GM20000 (cell line): ENCODE measurements at regions not wholly inside any gene's neighbourhood (a gene's known extent, or its start where the extent isn't known, plus 50 kb on each side); places are given as distances from the start of the nearest gene placed in this dataset.
"Not testable (repeated sequence)": the region's sequence is repeated elsewhere in the genome, so short reads cannot be mapped to it uniquely, and the experiment has no call there.

Source experiments
- DNase-seq: peaks from one replicate; pipeline ENCODE4 v3.0.0; 2012; ENCODE audit warnings: low spot score
- CTCF ChIP-seq: IDR thresholded peaks from 2 replicates; pipeline ENCODE4 v1.5.1; 2012; ENCODE audit warnings: mild to moderate bottlenecking, control low read depth; ENCODE audit errors: extremely low read depth, missing control alignments

DNA sequence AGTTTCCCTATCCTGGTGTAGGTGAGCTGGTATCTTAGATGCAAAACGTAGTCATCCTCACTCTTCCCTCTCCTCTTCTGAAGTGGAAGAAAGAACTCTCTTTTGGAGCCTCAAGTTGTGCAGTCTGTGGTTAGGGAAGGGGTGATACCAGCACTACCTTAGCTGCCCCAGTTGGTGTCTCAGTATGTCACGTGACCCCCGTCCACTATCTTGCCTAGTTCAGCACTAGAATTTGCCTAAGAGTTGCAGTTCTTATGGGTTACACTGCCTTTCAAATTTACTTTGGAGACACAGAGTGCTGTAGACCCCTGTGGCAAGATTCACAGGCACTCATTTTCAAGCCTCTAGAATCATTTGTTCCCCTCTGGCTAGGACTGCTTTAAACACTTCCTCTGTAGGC lies 322.8 kb upstream of the EDA2R start:
- no peak for TF ChIP-seq CTCF
- DNase-seq = no peak

DNA sequence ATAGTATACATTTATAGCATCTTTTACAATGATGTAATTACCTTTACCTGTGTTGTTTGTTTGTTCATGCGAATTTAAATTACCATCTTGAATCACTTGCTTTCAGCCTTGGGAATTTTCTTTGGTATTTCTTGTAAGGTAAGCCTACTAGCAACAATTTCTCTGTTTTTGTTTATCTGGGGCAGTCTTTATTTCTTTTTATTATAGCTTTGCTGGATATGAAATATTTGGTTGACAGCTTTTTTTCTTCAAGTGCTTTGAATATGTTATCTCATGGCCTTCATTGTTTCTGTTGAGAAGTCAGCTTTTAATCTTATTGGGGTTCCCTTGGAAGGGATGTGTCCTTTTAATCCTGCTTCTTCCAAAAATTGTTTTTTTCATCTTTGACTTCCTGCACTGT lies 292.8 kb upstream of the EDA2R start:
- TF ChIP-seq CTCF = no peak
- DNase-seq = no peak

DNA sequence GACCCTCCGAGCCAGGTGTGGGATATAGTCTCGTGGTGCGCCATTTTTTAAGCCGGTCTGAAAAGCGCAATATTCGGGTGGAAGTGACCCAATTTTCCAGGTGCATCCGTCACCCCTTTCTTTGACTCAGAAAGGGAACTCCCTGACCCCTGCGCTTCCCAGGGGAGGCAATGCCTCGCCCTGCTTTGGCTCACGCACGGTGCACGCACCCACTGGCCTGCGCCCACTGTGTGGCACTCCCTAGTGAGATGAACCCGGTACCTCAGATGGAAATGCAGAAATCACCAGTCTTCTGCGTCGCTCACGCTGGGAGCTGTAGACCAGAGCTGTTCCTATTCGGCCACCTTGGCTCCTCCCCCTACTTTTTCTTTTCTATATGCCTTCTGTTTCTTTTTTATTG lies 291.6 kb upstream of the EDA2R start:
- not testable (repeated sequence) for DNase-seq

DNA sequence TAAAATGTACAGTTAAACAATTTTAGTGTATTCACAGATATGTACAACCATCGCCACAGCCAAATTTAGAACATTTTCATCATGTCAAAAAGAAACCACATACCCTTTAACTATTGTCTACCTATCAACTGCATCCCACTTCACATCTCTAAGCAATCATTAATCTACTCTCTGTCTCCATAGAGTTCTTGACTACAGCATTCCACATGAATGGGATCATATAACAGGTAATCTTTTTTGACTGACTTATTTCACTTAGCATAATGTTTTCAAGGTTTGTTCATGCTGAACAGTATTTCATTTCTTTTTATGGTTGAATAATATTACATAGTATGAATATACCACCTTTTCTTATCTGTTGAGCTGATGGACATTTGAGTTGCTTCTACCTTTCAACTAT lies 281.4 kb upstream of the EDA2R start:
- DNase-seq = no peak
- no peak for TF ChIP-seq CTCF

DNA sequence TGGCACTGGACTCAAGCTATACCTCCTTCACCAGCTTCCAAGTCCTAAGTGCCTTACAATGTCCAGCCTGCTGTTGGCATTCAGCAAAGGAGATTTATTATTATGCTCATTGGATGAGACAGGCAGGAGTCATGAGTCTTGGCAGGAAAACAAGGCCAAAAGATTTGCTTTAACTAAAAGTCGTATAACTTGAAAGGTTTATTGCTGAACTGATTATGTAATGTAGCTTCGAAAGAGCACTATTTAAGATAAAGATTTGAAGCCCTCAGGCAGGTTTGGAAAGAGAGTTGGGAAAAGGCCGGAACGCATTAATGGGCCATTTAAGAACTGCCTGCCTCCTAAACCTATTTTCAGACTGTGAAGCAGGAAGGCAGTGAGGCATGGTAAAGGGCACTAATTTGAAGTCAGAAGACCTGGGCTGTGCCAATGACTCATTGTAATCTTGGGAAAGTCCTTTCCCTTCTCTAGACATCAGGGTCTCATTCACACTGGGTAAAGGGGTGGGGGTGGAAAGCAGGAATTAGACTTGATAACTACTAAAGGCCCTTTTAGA lies 280.5 kb upstream of the EDA2R start:
- TF ChIP-seq CTCF = no peak
- DNase-seq = no peak

- no peak for DNase-seq
- no peak for TF ChIP-seq CTCF
Measured at GRCh38 chrX:66918511-66918910, 279.6 kb upstream of the EDA2R start.

- no peak for TF ChIP-seq CTCF
- no peak for DNase-seq
Measured at GRCh38 chrX:66915893-66916292, 277.0 kb upstream of the EDA2R start.

DNA sequence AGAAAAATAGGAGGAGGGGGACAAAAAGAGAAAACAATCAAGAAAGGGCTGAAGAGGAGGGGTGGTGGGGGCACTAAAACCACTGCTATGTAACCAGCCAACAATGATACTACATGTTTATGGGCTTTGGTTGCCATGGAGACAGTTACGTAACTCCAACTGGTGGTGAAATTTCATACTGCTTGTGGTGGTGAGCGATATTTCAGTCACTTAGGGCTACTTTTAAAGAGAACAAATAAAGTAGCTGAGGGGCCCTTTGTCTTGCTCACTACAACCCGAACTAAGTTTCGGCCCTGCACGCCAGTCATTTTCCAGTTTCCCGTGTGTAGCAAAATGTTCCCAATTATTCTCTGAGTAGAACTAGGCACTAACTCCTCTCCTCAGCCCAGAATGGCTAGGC lies 275.2 kb upstream of the EDA2R start:
- no peak for TF ChIP-seq CTCF
- DNase-seq = no peak
